Loucy (cell line): ENCODE measurements at regions not wholly inside any gene's neighbourhood (a gene's known extent, or its start where the extent isn't known, plus 50 kb on each side); places are given as distances from the start of the nearest gene placed in this dataset.
"Not testable (repeated sequence)": the region's sequence is repeated elsewhere in the genome, so short reads cannot be mapped to it uniquely, and the experiment has no call there.

Experiments
- H2AFZ ChIP-seq: fragments of 200-600 bp; sonication (generic); 2 replicates; pipeline ENCODE4 v1.6.0; 2016; ENCODE audit warnings: antibody characterized with exemption, mild to moderate bottlenecking, low read length, moderate library complexity
- H3F3A ChIP-seq: fragments of 200-600 bp; 2 replicates; pipeline ENCODE4 v1.6.0; 2016; ENCODE audit warnings: antibody characterized with exemption, low read depth, mild to moderate bottlenecking
- H3K27me3 ChIP-seq: fragments of 200-600 bp; sonication (generic); 2 replicates; pipeline ENCODE4 v1.6.1; 2014; ENCODE audit warnings: low read length, mild to moderate bottlenecking; ENCODE audit not compliant: insufficient read depth, poor library complexity, severe bottlenecking
- H3K36me3 ChIP-seq: fragments of 200-600 bp; sonication (generic); 2 replicates; pipeline ENCODE4 v1.6.1; 2016; ENCODE audit warnings: low read length; ENCODE audit not compliant: insufficient read depth
- H3K4me1 ChIP-seq: fragments of 200-600 bp; sonication (generic); 2 replicates; pipeline ENCODE4 v1.5.1; 2014; ENCODE audit warnings: low read length, mild to moderate bottlenecking; ENCODE audit not compliant: insufficient read depth, poor library complexity, severe bottlenecking
- H3K4me2 ChIP-seq: fragments of 200-600 bp; sonication (generic); 2 replicates; pipeline ENCODE4 v1.6.0; 2014; ENCODE audit warnings: antibody characterized with exemption, low read length, low read depth, mild to moderate bottlenecking; ENCODE audit not compliant: poor library complexity, severe bottlenecking
- H3K4me3 ChIP-seq: fragments of 200-600 bp; sonication (generic); 2 replicates; pipeline ENCODE4 v1.5.1; 2014; ENCODE audit warnings: low read length, mild to moderate bottlenecking, mixed read lengths; ENCODE audit not compliant: poor library complexity, severe bottlenecking
- H3K79me2 ChIP-seq: fragments of 200-600 bp; sonication (generic); 2 replicates; pipeline ENCODE4 v1.6.1; 2014; ENCODE audit warnings: low read length; ENCODE audit not compliant: insufficient read depth
- H3K9ac ChIP-seq: fragments of 200-600 bp; sonication (generic); 2 replicates; pipeline ENCODE4 v1.6.0; 2014; ENCODE audit warnings: mild to moderate bottlenecking, low read depth, low read length, moderate library complexity; ENCODE audit not compliant: poor library complexity, severe bottlenecking
- H3K9me2 ChIP-seq: fragments of 200-600 bp; sonication (generic); replicated peaks from 2 replicates; pipeline ENCODE4 v1.6.1; 2016; ENCODE audit warnings: low read depth, low read length, mixed read lengths
- H3K9me3 ChIP-seq: fragments of 200-600 bp; sonication (generic); 2 replicates; pipeline ENCODE4 v1.6.1; 2014; ENCODE audit warnings: mild to moderate bottlenecking, antibody characterized with exemption, low read length, low read depth; ENCODE audit not compliant: insufficient read depth
- H4K20me1 ChIP-seq: fragments of 200-600 bp; sonication (generic); 2 replicates; pipeline ENCODE4 v1.6.0; 2014; ENCODE audit warnings: antibody characterized with exemption, low read length, mild to moderate bottlenecking; ENCODE audit not compliant: insufficient read depth, poor library complexity, severe bottlenecking
- EZH2phosphoT487 ChIP-seq: fragments of 200-600 bp; IDR thresholded peaks from 2 replicates; pipeline ENCODE4 v1.6.1; 2018; ENCODE audit warnings: antibody characterized with exemption, mild to moderate bottlenecking, moderate library complexity, borderline replicate concordance
- TF ChIP-seq, protein P1 (sequence below): fragments of 200-600 bp; sonication (generic); conservative IDR thresholded peaks from 2 replicates; pipeline ENCODE4 v1.5.1; 2014; ENCODE audit warnings: mild to moderate bottlenecking, antibody characterized with exemption, low read length

GRCh38 chr6:115511771-115512170 is 548.9 kb downstream of the FRK start:
- Histone ChIP-seq H3K36me3 (no peaks in the 10 kb centered on the region), H4K20me1 (no peaks in the 10 kb centered on the region), H3F3A (no peaks in the 10 kb centered on the region), H3K9me3 (no peaks in the 10 kb centered on the region), H3K9me2 (no peaks in the 10 kb centered on the region), H3K4me2 (no peak overlapping the region), H2AFZ (no peak overlapping the region), H3K27me3 (no peaks in the 10 kb centered on the region), H3K79me2 (no peaks in the 10 kb centered on the region), H3K9ac (no peak overlapping the region), H3K4me3 (no peak overlapping the region), H3K4me1 (no peaks in the 10 kb centered on the region)
- no peak for TF ChIP-seq EZH2phosphoT487
- TF ChIP-seq, protein P1, sequence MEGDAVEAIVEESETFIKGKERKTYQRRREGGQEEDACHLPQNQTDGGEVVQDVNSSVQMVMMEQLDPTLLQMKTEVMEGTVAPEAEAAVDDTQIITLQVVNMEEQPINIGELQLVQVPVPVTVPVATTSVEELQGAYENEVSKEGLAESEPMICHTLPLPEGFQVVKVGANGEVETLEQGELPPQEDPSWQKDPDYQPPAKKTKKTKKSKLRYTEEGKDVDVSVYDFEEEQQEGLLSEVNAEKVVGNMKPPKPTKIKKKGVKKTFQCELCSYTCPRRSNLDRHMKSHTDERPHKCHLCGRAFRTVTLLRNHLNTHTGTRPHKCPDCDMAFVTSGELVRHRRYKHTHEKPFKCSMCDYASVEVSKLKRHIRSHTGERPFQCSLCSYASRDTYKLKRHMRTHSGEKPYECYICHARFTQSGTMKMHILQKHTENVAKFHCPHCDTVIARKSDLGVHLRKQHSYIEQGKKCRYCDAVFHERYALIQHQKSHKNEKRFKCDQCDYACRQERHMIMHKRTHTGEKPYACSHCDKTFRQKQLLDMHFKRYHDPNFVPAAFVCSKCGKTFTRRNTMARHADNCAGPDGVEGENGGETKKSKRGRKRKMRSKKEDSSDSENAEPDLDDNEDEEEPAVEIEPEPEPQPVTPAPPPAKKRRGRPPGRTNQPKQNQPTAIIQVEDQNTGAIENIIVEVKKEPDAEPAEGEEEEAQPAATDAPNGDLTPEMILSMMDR, result no peak

- not testable (repeated sequence) for H3K27me3 ChIP-seq, H3K9me2 ChIP-seq, H3K9ac ChIP-seq, H3K4me1 ChIP-seq, H3K9me3 ChIP-seq, H3K4me2 ChIP-seq, H4K20me1 ChIP-seq, H3K79me2 ChIP-seq, H3F3A ChIP-seq, H2AFZ ChIP-seq, H3K36me3 ChIP-seq, H3K4me3 ChIP-seq
Measured at GRCh38 chr6:115502432-115502831, 558.3 kb downstream of the FRK start.

DNA sequence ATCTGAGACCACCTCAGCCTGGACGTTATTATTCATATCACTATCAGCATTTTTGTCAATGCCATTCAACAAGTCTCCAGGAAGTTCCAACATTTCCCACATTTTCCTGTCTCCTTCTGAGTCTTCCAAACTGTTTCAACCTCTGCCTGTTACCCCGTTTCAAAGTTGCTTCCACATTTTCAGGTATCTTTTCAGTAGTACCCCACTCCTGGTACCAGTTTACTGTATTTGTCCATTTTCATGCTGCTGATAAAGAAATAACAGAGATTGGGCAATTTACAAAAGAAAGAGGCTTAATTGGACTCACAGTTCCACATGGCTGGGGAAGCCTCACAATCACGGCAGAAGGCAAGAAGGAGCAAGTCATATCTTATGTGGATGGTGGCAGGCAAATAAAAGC is 565.5 kb downstream of the FRK start:
- Histone ChIP-seq H2AFZ (no peak overlapping the region), H3K4me2 (no peak overlapping the region), H3K4me3 (no peak overlapping the region), H3K27me3 (no peaks in the 10 kb centered on the region), H3K9ac (no peak overlapping the region), H3F3A (no peaks in the 10 kb centered on the region), H3K79me2 (no peaks in the 10 kb centered on the region), H3K36me3 (no peaks in the 10 kb centered on the region), H3K4me1 (no peaks in the 10 kb centered on the region), H3K9me2 (no peaks in the 10 kb centered on the region; the same call in 1 of the 2 replicates), H3K9me3 (no peaks in the 10 kb centered on the region), H4K20me1 (no peaks in the 10 kb centered on the region)
- no peak for TF ChIP-seq EZH2phosphoT487
- TF ChIP-seq, protein P1, result no peak

DNA sequence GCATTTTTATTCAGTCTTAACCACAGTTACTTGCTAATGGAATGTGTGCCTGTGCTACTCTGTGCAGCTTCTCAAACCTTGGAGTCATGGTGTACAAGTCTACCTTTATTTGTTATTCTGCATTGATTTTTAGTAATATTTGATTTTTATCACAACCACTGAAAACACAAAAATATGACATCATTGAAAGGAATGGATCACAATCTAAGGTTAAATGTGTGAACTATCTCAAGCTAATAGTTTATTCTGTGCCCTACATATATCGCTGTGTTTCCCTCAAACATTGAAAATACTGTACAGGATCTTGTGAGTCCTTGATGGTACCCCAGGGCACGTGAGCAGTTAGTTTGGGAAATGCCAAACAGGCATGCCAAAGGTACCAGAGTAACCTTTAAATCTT is 573.4 kb downstream of the FRK start:
- Histone ChIP-seq H3K27me3 (no peaks in the 10 kb centered on the region), H3K36me3 (no peaks in the 10 kb centered on the region), H3K9me2 (no peaks in the 10 kb centered on the region; the same call in 1 of the 2 replicates), H3K4me1 (no peaks in the 10 kb centered on the region), H3K9ac (no peak overlapping the region), H3K4me2 (no peak overlapping the region), H3K9me3 (no peaks in the 10 kb centered on the region), H3F3A (no peaks in the 10 kb centered on the region), H3K4me3 (no peak overlapping the region), H2AFZ (no peak overlapping the region), H4K20me1 (no peaks in the 10 kb centered on the region), H3K79me2 (no peaks in the 10 kb centered on the region)
- TF ChIP-seq, protein P1, result no peak
- no peak for TF ChIP-seq EZH2phosphoT487
